Endothelial cell of umbilical vein (primary cell): ENCODE measurements at regions not wholly inside any gene's neighbourhood (a gene's known extent, or its start where the extent isn't known, plus 50 kb on each side); places are given as distances from the start of the nearest gene placed in this dataset.
"Not testable (repeated sequence)": the region's sequence is repeated elsewhere in the genome, so short reads cannot be mapped to it uniquely, and the experiment has no call there.

Experiments
- BruUV-seq: library from RNA; stranded (reverse); fragments of 400-500 nt; replicated peaks from 2 replicates; lab custom pipeline; 2021; lab: Mats Ljungman, UMichigan
- CTCF ChIA-PET: fragments of 300-600, 350-600 bp; sonication (Branson Sonifier 250); formaldehyde crosslinking; loops from one replicate; lab custom pipeline; 2021; ENCODE audit warnings: antibody characterized with exemption, inconsistent platforms; lab: Charles Lee
- POLR2A ChIA-PET: fragments of 300-600, 350-600 bp; sonication (Branson Sonifier 250); formaldehyde crosslinking; loops from one replicate; lab custom pipeline; 2021; ENCODE audit warnings: antibody characterized with exemption, inconsistent platforms; lab: Charles Lee
- DNase-seq: peaks from one replicate; pipeline ENCODE4 v3.0.0-alpha.2; 2011; ENCODE audit warnings: low read depth, low spot score
- FAIRE-seq: peaks from 2 replicates; lab custom pipeline; 2011; peaks lifted over from hg19 to GRCh38; lab: Jason Lieb, UNC
- H2AFZ ChIP-seq: 2 replicates; pipeline ENCODE4 v1.6.0; 2012; ENCODE audit warnings: low read depth, low read length, control low read depth, inconsistent platforms
- H3K27ac ChIP-seq: 2 replicates; pipeline ENCODE4 v1.5.1; 2011; ENCODE audit warnings: low read depth, mild to moderate bottlenecking, control low read depth, low read length, moderate library complexity; ENCODE audit not compliant: insufficient read depth
- H3K27me3 ChIP-seq, 2 experiments: 2 replicates each; pipeline versions ENCODE4 v1.6.0 to v1.6.1; 2011; ENCODE audit warnings: low read length in 2 of 2, mixed read lengths in 1 of 2; ENCODE audit not compliant: control insufficient read depth in 2 of 2, insufficient read depth in 2 of 2
- H3K36me3 ChIP-seq, 2 experiments: 2 replicates in 1 of 2; 3 replicates in 1 of 2; pipeline ENCODE4 v1.5.1; 2011; ENCODE audit warnings: low read length in 2 of 2, mild to moderate bottlenecking in 1 of 2, moderate library complexity in 1 of 2; ENCODE audit not compliant: control insufficient read depth in 2 of 2, insufficient read depth in 2 of 2; ENCODE audit errors: extremely low read depth in 1 of 2
- H3K4me1 ChIP-seq: 3 replicates; pipeline ENCODE4 v1.5.1; 2011; ENCODE audit warnings: mild to moderate bottlenecking, low read length; ENCODE audit not compliant: control insufficient read depth, insufficient read depth; ENCODE audit errors: extremely low read depth
- H3K4me2 ChIP-seq: 2 replicates; pipeline ENCODE4 v1.6.1; 2011; ENCODE audit warnings: low read length, control low read depth, mixed read lengths; ENCODE audit not compliant: insufficient read depth
- H3K4me3 ChIP-seq, 3 experiments: fragments of 200-600 bp in 1 of 3; sonication (generic), shearing (Covaris generic) in 1 of 3; replicated peaks in 1 of 3; 2 replicates each; pipeline ENCODE4 v1.5.1; 2011 to 2016; ENCODE audit warnings: control low read depth in 3 of 3, low read length in 3 of 3, mild to moderate bottlenecking in 2 of 3, inconsistent platforms in 1 of 3, low read depth in 1 of 3, moderate library complexity in 1 of 3; ENCODE audit not compliant: insufficient read depth in 1 of 3
- H3K79me2 ChIP-seq: 2 replicates; pipeline ENCODE4 v1.6.0; 2012; ENCODE audit warnings: low read length, inconsistent platforms; ENCODE audit not compliant: control insufficient read depth, insufficient read depth
- H3K9ac ChIP-seq: replicated peaks from 2 replicates; pipeline ENCODE3; 2011; ENCODE audit warnings: low read length, control low read depth; ENCODE audit not compliant: insufficient read depth; ENCODE audit errors: extremely low read depth
- H3K9me1 ChIP-seq: replicated peaks from 3 replicates; pipeline ENCODE4 v1.6.0; 2011; ENCODE audit warnings: mild to moderate bottlenecking, low read length; ENCODE audit not compliant: control insufficient read depth, insufficient read depth; ENCODE audit errors: extremely low read depth
- H3K9me3 ChIP-seq: replicated peaks from 2 replicates; pipeline ENCODE4 v1.5.1; 2012; ENCODE audit warnings: low read length, inconsistent platforms; ENCODE audit not compliant: control insufficient read depth, insufficient read depth
- H4K20me1 ChIP-seq: replicated peaks from 2 replicates; pipeline ENCODE3; 2011; ENCODE audit warnings: mild to moderate bottlenecking, low read length; ENCODE audit not compliant: control insufficient read depth, insufficient read depth; ENCODE audit errors: extremely low read depth
- EZH2 ChIP-seq: IDR thresholded peaks from 2 replicates; pipeline ENCODE4 v1.6.1; 2012; ENCODE audit warnings: borderline replicate concordance, low read depth, mild to moderate bottlenecking, moderate library complexity, low read length, inconsistent platforms; ENCODE audit not compliant: severe bottlenecking
- FOS ChIP-seq: IDR thresholded peaks from 2 replicates; pipeline ENCODE4 v1.6.1; 2011; ENCODE audit warnings: mild to moderate bottlenecking, low read length, moderate library complexity, borderline replicate concordance; ENCODE audit not compliant: insufficient read depth
- GATA2 ChIP-seq: IDR thresholded peaks from 2 replicates; pipeline ENCODE4 v1.7.0; 2011; ENCODE audit warnings: low read depth, mild to moderate bottlenecking, moderate library complexity, mixed read lengths, low read length; ENCODE audit not compliant: insufficient read length, insufficient read depth
- JUN ChIP-seq: IDR thresholded peaks from 2 replicates; pipeline ENCODE4 v1.6.1; 2011; ENCODE audit warnings: borderline replicate concordance, low read depth; ENCODE audit not compliant: insufficient read length, insufficient read depth
- MYC ChIP-seq: IDR thresholded peaks from one replicate; pipeline ENCODE4 v1.6.1; 2011; ENCODE audit warnings: mild to moderate bottlenecking, low read depth, low read length
- POLR2A ChIP-seq: IDR thresholded peaks from 2 replicates; pipeline ENCODE4 v1.6.1; 2012; ENCODE audit warnings: low read depth, mild to moderate bottlenecking, control low read depth, low read length
- POLR2AphosphoS5 ChIP-seq: IDR thresholded peaks from 2 replicates; pipeline ENCODE4 v1.6.1; 2012; ENCODE audit warnings: low read depth, mild to moderate bottlenecking, control low read depth, low read length, moderate library complexity; ENCODE audit not compliant: insufficient read depth
- dilution Hi-C: fragments of 300-500 bp; cut with MboI; formaldehyde crosslinking; loops from one replicate; pipeline ENCODE4 v1.15.0; 2019; ENCODE audit warnings: low sequenced_read_pairs; ENCODE audit not compliant: extremely low pct_ligation_motif_present
- intact Hi-C: fragments of 100-400 bp; cut with micrococcal nuclease; formaldehyde crosslinking; loops from one replicate; pipeline ENCODE4 v1.10.0; 2022
- TF ChIP-seq, protein P1 (sequence below): IDR thresholded peaks from 2 replicates; pipeline ENCODE4 v1.6.1; 2011; ENCODE audit not compliant: insufficient read depth, insufficient read length
- TF ChIP-seq, protein P2 (sequence below), 2 donors: IDR thresholded peaks; 1 replicate in 1 of 2; 2 replicates in 1 of 2; pipeline ENCODE4 v1.5.1; 2011; ENCODE audit warnings: low read length in 2 of 2, mild to moderate bottlenecking in 2 of 2, moderate library complexity in 2 of 2, control low read depth in 1 of 2, inconsistent platforms in 1 of 2, low read depth in 1 of 2; ENCODE audit not compliant: insufficient read depth in 1 of 2; ENCODE audit errors: extremely low read depth in 1 of 2

DNA sequence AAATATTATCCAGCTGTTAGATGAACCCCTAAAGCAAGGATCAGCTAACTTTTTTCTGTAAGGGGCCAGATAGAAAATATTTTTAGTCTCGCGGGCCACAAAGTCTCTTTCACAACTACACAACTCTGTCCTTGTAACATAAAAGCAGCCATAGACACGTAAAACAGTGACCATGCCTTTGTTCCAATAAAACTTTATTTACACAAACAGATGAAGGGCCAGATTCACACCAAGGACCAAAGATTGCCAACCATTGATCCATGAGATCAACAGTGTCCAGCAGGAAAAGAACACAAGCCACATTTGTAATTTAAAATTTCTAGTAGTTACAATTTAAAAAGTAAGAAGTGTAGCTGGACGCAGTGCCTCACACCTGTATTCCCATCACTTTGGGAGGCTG lies 109.7 kb downstream of the PHETA1 start:
- ChIA-PET CTCF (no interaction called here), POLR2A (no interaction called here)
- intact Hi-C loops = no loop called here
- no peaks in the 10 kb centered on the region for H4K20me1 ChIP-seq
- no peaks in the 10 kb centered on the region for H3K27me3 ChIP-seq
- no peak for DNase-seq
- no peak overlapping the region for H2AFZ ChIP-seq
- no peaks in the 10 kb centered on the region for H3K4me1 ChIP-seq
- H3K27ac ChIP-seq = no peak overlapping the region
- dilution Hi-C loops = no loop called here
- H3K79me2 ChIP-seq = no peaks in the 10 kb centered on the region
- H3K9me1 ChIP-seq = no peaks in the 10 kb centered on the region
- H3K9ac ChIP-seq = no peak overlapping the region
- H3K36me3 ChIP-seq = no peaks in the 10 kb centered on the region
- no TSS peak for BruUV-seq
- TF ChIP-seq POLR2AphosphoS5 = no peak
- no peak for TF ChIP-seq EZH2
- TF ChIP-seq MYC = no peak
- TF ChIP-seq, protein P1, sequence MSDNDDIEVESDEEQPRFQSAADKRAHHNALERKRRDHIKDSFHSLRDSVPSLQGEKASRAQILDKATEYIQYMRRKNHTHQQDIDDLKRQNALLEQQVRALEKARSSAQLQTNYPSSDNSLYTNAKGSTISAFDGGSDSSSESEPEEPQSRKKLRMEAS = no peak
- no peak for TF ChIP-seq GATA2
- TF ChIP-seq FOS = no peak
- TF ChIP-seq, protein P2, sequence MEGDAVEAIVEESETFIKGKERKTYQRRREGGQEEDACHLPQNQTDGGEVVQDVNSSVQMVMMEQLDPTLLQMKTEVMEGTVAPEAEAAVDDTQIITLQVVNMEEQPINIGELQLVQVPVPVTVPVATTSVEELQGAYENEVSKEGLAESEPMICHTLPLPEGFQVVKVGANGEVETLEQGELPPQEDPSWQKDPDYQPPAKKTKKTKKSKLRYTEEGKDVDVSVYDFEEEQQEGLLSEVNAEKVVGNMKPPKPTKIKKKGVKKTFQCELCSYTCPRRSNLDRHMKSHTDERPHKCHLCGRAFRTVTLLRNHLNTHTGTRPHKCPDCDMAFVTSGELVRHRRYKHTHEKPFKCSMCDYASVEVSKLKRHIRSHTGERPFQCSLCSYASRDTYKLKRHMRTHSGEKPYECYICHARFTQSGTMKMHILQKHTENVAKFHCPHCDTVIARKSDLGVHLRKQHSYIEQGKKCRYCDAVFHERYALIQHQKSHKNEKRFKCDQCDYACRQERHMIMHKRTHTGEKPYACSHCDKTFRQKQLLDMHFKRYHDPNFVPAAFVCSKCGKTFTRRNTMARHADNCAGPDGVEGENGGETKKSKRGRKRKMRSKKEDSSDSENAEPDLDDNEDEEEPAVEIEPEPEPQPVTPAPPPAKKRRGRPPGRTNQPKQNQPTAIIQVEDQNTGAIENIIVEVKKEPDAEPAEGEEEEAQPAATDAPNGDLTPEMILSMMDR (IDR thresholded peaks at IDR 0.05; ENCODE audit: extremely low read depth in 1 of 2, insufficient read depth in 1 of 2, low read depth in 1 of 2, low read length in 2 of 2) = no peak
- no peak for TF ChIP-seq JUN
- no peak for TF ChIP-seq POLR2A
- H3K9me3 ChIP-seq = no peaks in the 10 kb centered on the region
- no peak for FAIRE-seq
- H3K4me3 ChIP-seq = no peak overlapping the region
- H3K4me2 ChIP-seq = no peak overlapping the region

DNA sequence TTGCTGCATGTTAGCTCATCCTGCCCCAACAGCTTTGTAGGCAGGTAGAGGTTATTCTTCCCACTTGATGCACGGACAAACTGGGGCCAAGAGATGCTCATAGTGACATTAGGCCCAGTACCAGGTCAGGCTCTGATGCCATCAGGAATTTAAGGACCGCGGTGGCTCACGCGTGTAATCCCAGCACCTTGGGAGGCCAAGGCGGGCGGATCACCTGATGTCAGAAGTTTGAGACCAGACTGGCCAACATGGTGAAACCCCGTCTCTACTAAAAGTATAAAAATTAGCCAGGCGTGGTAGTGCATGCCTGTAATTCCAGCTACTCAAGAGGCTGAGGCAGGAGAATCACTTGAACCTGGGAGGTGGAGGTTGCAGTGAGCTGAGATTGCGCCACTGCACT lies 110.8 kb downstream of the PHETA1 start:
- intact Hi-C loops, dilution Hi-C loops, BruUV-seq, DNase-seq, H3K4me2 ChIP-seq, H3K9ac ChIP-seq, H3K27me3 ChIP-seq, FAIRE-seq, H3K36me3 ChIP-seq, H2AFZ ChIP-seq, H3K9me3 ChIP-seq, H3K4me1 ChIP-seq, H3K27ac ChIP-seq, H3K4me3 ChIP-seq, POLR2A ChIA-PET, H3K79me2 ChIP-seq, H4K20me1 ChIP-seq, H3K9me1 ChIP-seq: not testable (repeated sequence)
- CTCF ChIA-PET = interaction anchor here (1.0 to 1.7 kb wide), 2 partner anchors 10 to 14 kb away, joined by 3 to 5 read pairs; no protein-coding TSS in a partner anchor
